ENCODE measurements at regions not wholly inside any gene's neighbourhood (a gene's known extent, or its start where the extent isn't known, plus 50 kb on each side); places are given as distances from the start of the nearest gene placed in this dataset.

- H3K9me3 ChIP-seq (ENCODE audit: control insufficient read depth in 2 of 2, low read length in 2 of 2) = no peaks in the 10 kb centered on the region
- H3K9ac ChIP-seq (ENCODE audit: low read depth in 1 of 2, low read length in 2 of 2) = no peak overlapping the region
- no peaks in the 10 kb centered on the region for H3K4me1 ChIP-seq (ENCODE audit: control insufficient read depth in 2 of 2, insufficient read depth in 2 of 2, low read length in 2 of 2)
- no peaks in the 10 kb centered on the region for H3K27me3 ChIP-seq (ENCODE audit: control insufficient read depth in 2 of 2, insufficient read depth in 2 of 2, low read length in 2 of 2)
- no peaks in the 10 kb centered on the region for H3K36me3 ChIP-seq (ENCODE audit: control insufficient read depth in 2 of 2, insufficient read depth in 2 of 2, low read length in 2 of 2)
- H3K27ac ChIP-seq (ENCODE audit: low read depth in 2 of 2, low read length in 2 of 2) = no peak overlapping the region
- H3K4me3 ChIP-seq (ENCODE audit: low read length in 2 of 2) = no peak overlapping the region
These were observed 717.8 kb downstream of the TMTC2 start for GRCh38 chr12:83404521-83404920.

GRCh38 chr12:83390186-83390585 lies 703.5 kb downstream of the TMTC2 start:
- H3K4me1 ChIP-seq (ENCODE audit: control insufficient read depth in 2 of 2, insufficient read depth in 2 of 2, low read length in 2 of 2) = no peaks in the 10 kb centered on the region
- no peak overlapping the region for H3K9ac ChIP-seq (ENCODE audit: low read depth in 1 of 2, low read length in 2 of 2)
- H3K27ac ChIP-seq (ENCODE audit: low read depth in 2 of 2, low read length in 2 of 2) = no peak overlapping the region
- H3K36me3 ChIP-seq (ENCODE audit: control insufficient read depth in 2 of 2, insufficient read depth in 2 of 2, low read length in 2 of 2) = no peaks in the 10 kb centered on the region
- no peaks in the 10 kb centered on the region for H3K27me3 ChIP-seq (ENCODE audit: control insufficient read depth in 2 of 2, insufficient read depth in 2 of 2, low read length in 2 of 2)
- no peaks in the 10 kb centered on the region for H3K9me3 ChIP-seq (ENCODE audit: control insufficient read depth in 2 of 2, low read length in 2 of 2)
- no peak overlapping the region for H3K4me3 ChIP-seq (ENCODE audit: low read length in 2 of 2)

- Histone ChIP-seq H3K9me3 (ENCODE audit: control insufficient read depth in 2 of 2, low read length in 2 of 2) (no peaks in the 10 kb centered on the region), H3K4me1 (ENCODE audit: control insufficient read depth in 2 of 2, insufficient read depth in 2 of 2, low read length in 2 of 2) (no peaks in the 10 kb centered on the region), H3K27me3 (ENCODE audit: control insufficient read depth in 2 of 2, insufficient read depth in 2 of 2, low read length in 2 of 2) (no peaks in the 10 kb centered on the region), H3K4me3 (ENCODE audit: low read length in 2 of 2) (no peak overlapping the region), H3K27ac (ENCODE audit: low read depth in 2 of 2, low read length in 2 of 2) (no peak overlapping the region), H3K36me3 (ENCODE audit: control insufficient read depth in 2 of 2, insufficient read depth in 2 of 2, low read length in 2 of 2) (no peaks in the 10 kb centered on the region), H3K9ac (ENCODE audit: low read depth in 1 of 2, low read length in 2 of 2) (no peak overlapping the region)
These were observed 702.7 kb downstream of the TMTC2 start for GRCh38 chr12:83389237-83389996.

- Histone ChIP-seq H3K27ac (ENCODE audit: low read depth in 2 of 2, low read length in 2 of 2) (no peak overlapping the region), H3K4me1 (ENCODE audit: control insufficient read depth in 2 of 2, insufficient read depth in 2 of 2, low read length in 2 of 2) (no peaks in the 10 kb centered on the region), H3K36me3 (ENCODE audit: control insufficient read depth in 2 of 2, insufficient read depth in 2 of 2, low read length in 2 of 2) (no peaks in the 10 kb centered on the region), H3K27me3 (ENCODE audit: control insufficient read depth in 2 of 2, insufficient read depth in 2 of 2, low read length in 2 of 2) (no peaks in the 10 kb centered on the region), H3K9me3 (ENCODE audit: control insufficient read depth in 2 of 2, low read length in 2 of 2) (no peaks in the 10 kb centered on the region), H3K4me3 (ENCODE audit: low read length in 2 of 2) (no peak overlapping the region), H3K9ac (ENCODE audit: low read depth in 1 of 2, low read length in 2 of 2) (no peak overlapping the region)
These were observed 701.8 kb downstream of the TMTC2 start for GRCh38 chr12:83388551-83388950.

GRCh38 chr12:83386527-83387264 lies 700.0 kb downstream of the TMTC2 start:
- H3K9me3 ChIP-seq (ENCODE audit: control insufficient read depth in 2 of 2, low read length in 2 of 2) = no peaks in the 10 kb centered on the region
- H3K9ac ChIP-seq (ENCODE audit: low read depth in 1 of 2, low read length in 2 of 2) = no peak overlapping the region
- H3K4me1 ChIP-seq (ENCODE audit: control insufficient read depth in 2 of 2, insufficient read depth in 2 of 2, low read length in 2 of 2) = no peaks in the 10 kb centered on the region
- no peak overlapping the region for H3K27ac ChIP-seq (ENCODE audit: low read depth in 2 of 2, low read length in 2 of 2)
- H3K27me3 ChIP-seq (ENCODE audit: control insufficient read depth in 2 of 2, insufficient read depth in 2 of 2, low read length in 2 of 2) = no peaks in the 10 kb centered on the region
- no peaks in the 10 kb centered on the region for H3K36me3 ChIP-seq (ENCODE audit: control insufficient read depth in 2 of 2, insufficient read depth in 2 of 2, low read length in 2 of 2)
- no peak overlapping the region for H3K4me3 ChIP-seq (ENCODE audit: low read length in 2 of 2)

- no peaks in the 10 kb centered on the region for H3K9me3 ChIP-seq (ENCODE audit: control insufficient read depth in 2 of 2, low read length in 2 of 2)
- no peaks in the 10 kb centered on the region for H3K27me3 ChIP-seq (ENCODE audit: control insufficient read depth in 2 of 2, insufficient read depth in 2 of 2, low read length in 2 of 2)
- no peaks in the 10 kb centered on the region for H3K36me3 ChIP-seq (ENCODE audit: control insufficient read depth in 2 of 2, insufficient read depth in 2 of 2, low read length in 2 of 2)
- no peak overlapping the region for H3K4me3 ChIP-seq (ENCODE audit: low read length in 2 of 2)
- H3K9ac ChIP-seq (ENCODE audit: low read depth in 1 of 2, low read length in 2 of 2) = no peak overlapping the region
- H3K4me1 ChIP-seq (ENCODE audit: control insufficient read depth in 2 of 2, insufficient read depth in 2 of 2, low read length in 2 of 2) = no peaks in the 10 kb centered on the region
- H3K27ac ChIP-seq (ENCODE audit: low read depth in 2 of 2, low read length in 2 of 2) = no peak overlapping the region
These were observed 691.6 kb downstream of the TMTC2 start for GRCh38 chr12:83378186-83378727.

GRCh38 chr12:83365317-83365716 lies 678.6 kb downstream of the TMTC2 start:
- Histone ChIP-seq H3K4me1 (ENCODE audit: control insufficient read depth in 2 of 2, insufficient read depth in 2 of 2, low read length in 2 of 2) (no peaks in the 10 kb centered on the region), H3K9me3 (ENCODE audit: control insufficient read depth in 2 of 2, low read length in 2 of 2) (no peaks in the 10 kb centered on the region), H3K9ac (ENCODE audit: low read depth in 1 of 2, low read length in 2 of 2) (no peak overlapping the region), H3K27me3 (ENCODE audit: control insufficient read depth in 2 of 2, insufficient read depth in 2 of 2, low read length in 2 of 2) (no peaks in the 10 kb centered on the region), H3K27ac (ENCODE audit: low read depth in 2 of 2, low read length in 2 of 2) (no peak overlapping the region), H3K36me3 (ENCODE audit: control insufficient read depth in 2 of 2, insufficient read depth in 2 of 2, low read length in 2 of 2) (no peaks in the 10 kb centered on the region), H3K4me3 (ENCODE audit: low read length in 2 of 2) (no peak overlapping the region)

- no peaks in the 10 kb centered on the region for H3K4me1 ChIP-seq (ENCODE audit: control insufficient read depth in 2 of 2, insufficient read depth in 2 of 2, low read length in 2 of 2)
- no peak overlapping the region for H3K9ac ChIP-seq (ENCODE audit: low read depth in 1 of 2, low read length in 2 of 2)
- H3K27ac ChIP-seq (ENCODE audit: low read depth in 2 of 2, low read length in 2 of 2) = no peak overlapping the region
- no peaks in the 10 kb centered on the region for H3K27me3 ChIP-seq (ENCODE audit: control insufficient read depth in 2 of 2, insufficient read depth in 2 of 2, low read length in 2 of 2)
- H3K9me3 ChIP-seq (ENCODE audit: control insufficient read depth in 2 of 2, low read length in 2 of 2) = no peaks in the 10 kb centered on the region
- H3K36me3 ChIP-seq (ENCODE audit: control insufficient read depth in 2 of 2, insufficient read depth in 2 of 2, low read length in 2 of 2) = no peaks in the 10 kb centered on the region
- no peak overlapping the region for H3K4me3 ChIP-seq (ENCODE audit: low read length in 2 of 2)
These were observed 674.8 kb downstream of the TMTC2 start for GRCh38 chr12:83361475-83361874.

- no peak overlapping the region for H3K9ac ChIP-seq (ENCODE audit: low read depth in 1 of 2, low read length in 2 of 2)
- no peaks in the 10 kb centered on the region for H3K9me3 ChIP-seq (ENCODE audit: control insufficient read depth in 2 of 2, low read length in 2 of 2)
- no peak overlapping the region for H3K27ac ChIP-seq (ENCODE audit: low read depth in 2 of 2, low read length in 2 of 2)
- no peak overlapping the region for H3K4me3 ChIP-seq (ENCODE audit: low read length in 2 of 2)
- no peaks in the 10 kb centered on the region for H3K27me3 ChIP-seq (ENCODE audit: control insufficient read depth in 2 of 2, insufficient read depth in 2 of 2, low read length in 2 of 2)
- no peaks in the 10 kb centered on the region for H3K36me3 ChIP-seq (ENCODE audit: control insufficient read depth in 2 of 2, insufficient read depth in 2 of 2, low read length in 2 of 2)
- H3K4me1 ChIP-seq (ENCODE audit: control insufficient read depth in 2 of 2, insufficient read depth in 2 of 2, low read length in 2 of 2) = no peaks in the 10 kb centered on the region
These were observed 674.4 kb downstream of the TMTC2 start for GRCh38 chr12:83361071-83361470.

- Histone ChIP-seq H3K9ac (ENCODE audit: low read depth in 1 of 2, low read length in 2 of 2) (no peak overlapping the region), H3K27ac (ENCODE audit: low read depth in 2 of 2, low read length in 2 of 2) (no peak overlapping the region), H3K4me3 (ENCODE audit: low read length in 2 of 2) (no peak overlapping the region), H3K9me3 (ENCODE audit: control insufficient read depth in 2 of 2, low read length in 2 of 2) (no peaks in the 10 kb centered on the region), H3K4me1 (ENCODE audit: control insufficient read depth in 2 of 2, insufficient read depth in 2 of 2, low read length in 2 of 2) (no peaks in the 10 kb centered on the region), H3K36me3 (ENCODE audit: control insufficient read depth in 2 of 2, insufficient read depth in 2 of 2, low read length in 2 of 2) (no peaks in the 10 kb centered on the region), H3K27me3 (ENCODE audit: control insufficient read depth in 2 of 2, insufficient read depth in 2 of 2, low read length in 2 of 2) (no peaks in the 10 kb centered on the region)
These were observed 663.4 kb downstream of the TMTC2 start for GRCh38 chr12:83349907-83350611.
